ENCODE measurements at regions not wholly inside any gene's neighbourhood (a gene's known extent, or its start where the extent isn't known, plus 50 kb on each side); places are given as distances from the start of the nearest gene placed in this dataset.

DNA sequence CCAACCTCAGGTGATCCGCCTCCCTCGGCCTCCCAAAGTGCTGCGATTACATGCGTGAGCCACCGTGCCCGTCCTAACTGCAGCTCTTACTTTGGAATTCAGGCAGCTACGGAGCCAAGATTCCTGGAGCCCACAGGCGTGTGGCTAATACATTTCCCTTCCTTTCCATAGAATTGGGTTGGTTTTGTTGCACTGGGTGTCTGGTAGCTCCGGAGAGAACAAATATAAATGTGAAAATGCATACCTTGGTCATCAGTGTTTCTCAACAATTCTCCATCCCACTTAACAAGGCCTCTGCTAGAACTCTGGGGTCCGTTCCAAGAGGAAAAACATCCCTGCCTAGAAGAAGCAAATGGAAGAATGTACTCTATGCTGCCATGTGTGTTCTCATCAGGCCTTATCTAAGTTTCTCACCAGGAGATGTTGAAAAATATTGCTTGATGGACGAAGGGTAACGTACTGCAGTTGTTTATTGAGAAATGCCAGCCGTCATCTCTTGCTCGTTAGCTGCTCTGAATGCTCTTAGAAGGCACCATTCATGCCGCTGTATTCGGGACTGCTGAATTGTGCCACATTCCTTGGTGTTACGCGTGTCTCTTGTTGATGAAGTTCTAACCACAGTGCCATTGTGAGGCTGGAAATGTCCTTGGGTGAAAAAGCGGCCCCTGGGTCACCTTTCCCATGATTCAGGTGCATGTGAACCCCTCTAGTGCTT lies 50.5 kb upstream of the CD99 start:
- Histone ChIP-seq H3K9me3 (ENCODE audit: control insufficient read depth, insufficient read depth, low read depth, low read length) (no peaks in the 10 kb centered on the region), H3K27ac (ENCODE audit: extremely low read depth, low read depth, low read length) (no peak overlapping the region), H3K36me3 (ENCODE audit: control insufficient read depth in 2 of 2, insufficient read depth in 1 of 2, low read length in 2 of 2) (peaks cover 0 to 8% of the 10 kb centered on the region in 2 experiments; a peak in 2 of 3 replicates), H3K4me3 (ENCODE audit: low read depth, low read length) (no peak overlapping the region), H3K4me1 (ENCODE audit: control insufficient read depth, insufficient read depth, low read length) (no peaks in the 10 kb centered on the region)
- TF ChIP-seq, protein P1, sequence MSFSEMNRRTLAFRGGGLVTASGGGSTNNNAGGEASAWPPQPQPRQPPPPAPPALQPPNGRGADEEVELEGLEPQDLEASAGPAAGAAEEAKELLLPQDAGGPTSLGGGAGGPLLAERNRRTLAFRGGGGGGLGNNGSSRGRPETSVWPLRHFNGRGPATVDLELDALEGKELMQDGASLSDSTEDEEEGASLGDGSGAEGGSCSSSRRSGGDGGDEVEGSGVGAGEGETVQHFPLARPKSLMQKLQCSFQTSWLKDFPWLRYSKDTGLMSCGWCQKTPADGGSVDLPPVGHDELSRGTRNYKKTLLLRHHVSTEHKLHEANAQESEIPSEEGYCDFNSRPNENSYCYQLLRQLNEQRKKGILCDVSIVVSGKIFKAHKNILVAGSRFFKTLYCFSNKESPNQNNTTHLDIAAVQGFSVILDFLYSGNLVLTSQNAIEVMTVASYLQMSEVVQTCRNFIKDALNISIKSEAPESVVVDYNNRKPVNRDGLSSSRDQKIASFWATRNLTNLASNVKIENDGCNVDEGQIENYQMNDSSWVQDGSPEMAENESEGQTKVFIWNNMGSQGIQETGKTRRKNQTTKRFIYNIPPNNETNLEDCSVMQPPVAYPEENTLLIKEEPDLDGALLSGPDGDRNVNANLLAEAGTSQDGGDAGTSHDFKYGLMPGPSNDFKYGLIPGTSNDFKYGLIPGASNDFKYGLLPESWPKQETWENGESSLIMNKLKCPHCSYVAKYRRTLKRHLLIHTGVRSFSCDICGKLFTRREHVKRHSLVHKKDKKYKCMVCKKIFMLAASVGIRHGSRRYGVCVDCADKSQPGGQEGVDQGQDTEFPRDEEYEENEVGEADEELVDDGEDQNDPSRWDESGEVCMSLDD (tag by site-specific recombination; IDR thresholded peaks at IDR 0.05) = no peak
- TF ChIP-seq GLIS1 (tag by site-specific recombination; IDR thresholded peaks at IDR 0.05) = no peak
- TF ChIP-seq ZNF660 (tag by site-specific recombination; IDR thresholded peaks at IDR 0.05) = no peak
- TF ChIP-seq, protein P2, sequence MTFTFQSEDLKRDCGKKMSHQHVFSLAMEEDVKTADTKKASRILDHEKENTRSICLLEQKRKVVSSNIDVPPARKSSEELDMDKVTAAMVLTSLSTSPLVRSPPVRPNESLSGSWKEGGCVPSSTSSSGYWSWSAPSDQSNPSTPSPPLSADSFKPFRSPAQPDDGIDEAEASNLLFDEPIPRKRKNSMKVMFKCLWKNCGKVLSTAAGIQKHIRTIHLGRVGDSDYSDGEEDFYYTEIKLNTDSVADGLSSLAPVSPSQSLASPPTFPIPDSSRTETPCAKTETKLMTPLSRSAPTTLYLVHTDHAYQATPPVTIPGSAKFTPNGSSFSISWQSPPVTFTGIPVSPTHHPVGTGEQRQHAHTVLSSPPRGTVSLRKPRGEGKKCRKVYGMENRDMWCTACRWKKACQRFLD (tag by site-specific recombination; IDR thresholded peaks at IDR 0.05) = no peak
- CTCF ChIA-PET = no interaction called here
- POLR2A ChIA-PET = no interaction called here

GRCh38 chrX:2638279-2638678 lies 52.8 kb upstream of the CD99 start:
- Histone ChIP-seq H3K4me3 (ENCODE audit: low read depth, low read length) (no peak overlapping the region), H3K27ac (ENCODE audit: extremely low read depth, low read depth, low read length) (no peak overlapping the region), H3K36me3 (ENCODE audit: control insufficient read depth in 2 of 2, insufficient read depth in 1 of 2, low read length in 2 of 2) (peaks cover 0 to 8% of the 10 kb centered on the region in 2 experiments), H3K9me3 (ENCODE audit: control insufficient read depth, insufficient read depth, low read depth, low read length) (no peaks in the 10 kb centered on the region), H3K4me1 (ENCODE audit: control insufficient read depth, insufficient read depth, low read length) (no peaks in the 10 kb centered on the region)
- TF ChIP-seq ZIC2 (tag by site-specific recombination; IDR thresholded peaks at IDR 0.05) (no peak), ZNF664 (tag by site-specific recombination; IDR thresholded peaks at IDR 0.05) (no peak), ZNF621 (tag by site-specific recombination; IDR thresholded peaks at IDR 0.05) (no peak), KLF8 (tag by site-specific recombination; IDR thresholded peaks at IDR 0.05) (no peak), ZNF404 (tag by site-specific recombination; IDR thresholded peaks at IDR 0.05) (no peak), ZNF394 (tag by site-specific recombination; IDR thresholded peaks at IDR 0.05; ENCODE audit: borderline replicate concordance) (no peak), GLI4 (tag by site-specific recombination; IDR thresholded peaks at IDR 0.05) (no peak), ZNF366 (tag by site-specific recombination; conservative IDR thresholded peaks at IDR 0.05) (no peak), ZNF324 (tag by site-specific recombination; IDR thresholded peaks at IDR 0.05) (no peak), ZFP69B (tag by site-specific recombination; IDR thresholded peaks at IDR 0.05) (no peak), KLF10 (tag by site-specific recombination; IDR thresholded peaks at IDR 0.05) (no peak), ZNF302 (tag by site-specific recombination; IDR thresholded peaks at IDR 0.05; ENCODE audit: low read depth) (no peak), SCRT1 (tag by site-specific recombination; IDR thresholded peaks at IDR 0.05; ENCODE audit: borderline replicate concordance) (no peak), ZNF658 (tag by site-specific recombination; IDR thresholded peaks at IDR 0.05) (no peak), SP7 (tag by site-specific recombination; IDR thresholded peaks at IDR 0.05) (no peak), ZNF157 (tag by site-specific recombination; IDR thresholded peaks at IDR 0.05) (no peak), ZNF24 (tag by site-specific recombination; IDR thresholded peaks at IDR 0.05) (no peak)
- TF ChIP-seq, protein P3, sequence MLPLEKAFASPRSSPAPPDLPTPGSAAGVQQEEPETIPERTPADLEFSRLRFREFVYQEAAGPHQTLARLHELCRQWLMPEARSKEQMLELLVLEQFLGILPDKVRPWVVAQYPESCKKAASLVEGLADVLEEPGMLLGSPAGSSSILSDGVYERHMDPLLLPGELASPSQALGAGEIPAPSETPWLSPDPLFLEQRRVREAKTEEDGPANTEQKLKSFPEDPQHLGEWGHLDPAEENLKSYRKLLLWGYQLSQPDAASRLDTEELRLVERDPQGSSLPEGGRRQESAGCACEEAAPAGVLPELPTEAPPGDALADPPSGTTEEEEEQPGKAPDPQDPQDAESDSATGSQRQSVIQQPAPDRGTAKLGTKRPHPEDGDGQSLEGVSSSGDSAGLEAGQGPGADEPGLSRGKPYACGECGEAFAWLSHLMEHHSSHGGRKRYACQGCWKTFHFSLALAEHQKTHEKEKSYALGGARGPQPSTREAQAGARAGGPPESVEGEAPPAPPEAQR (tag by site-specific recombination; IDR thresholded peaks at IDR 0.05) = no peak
- CTCF ChIA-PET = no interaction called here
- POLR2A ChIA-PET = no interaction called here

Data from HEK293 (cell line).